ENCODE measurements at regions not wholly inside any gene's neighbourhood (a gene's known extent, or its start where the extent isn't known, plus 50 kb on each side); places are given as distances from the start of the nearest gene placed in this dataset.

- TF ChIP-seq, protein P1, sequence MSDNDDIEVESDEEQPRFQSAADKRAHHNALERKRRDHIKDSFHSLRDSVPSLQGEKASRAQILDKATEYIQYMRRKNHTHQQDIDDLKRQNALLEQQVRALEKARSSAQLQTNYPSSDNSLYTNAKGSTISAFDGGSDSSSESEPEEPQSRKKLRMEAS (IDR thresholded peaks at IDR 0.05) = no peak
- no peak for TF ChIP-seq TCF12 (IDR thresholded peaks at IDR 0.05; ENCODE audit: low read depth)
- TF ChIP-seq ZBTB7A (IDR thresholded peaks at IDR 0.05; ENCODE audit: low read depth) = no peak
- TF ChIP-seq TAF1 (IDR thresholded peaks at IDR 0.05; ENCODE audit: low read depth) = no peak
- no peak for TF ChIP-seq NFIC (IDR thresholded peaks at IDR 0.05)
- no peak for TF ChIP-seq EGR1 (IDR thresholded peaks at IDR 0.05)
- no peak for TF ChIP-seq EP300 (IDR thresholded peaks at IDR 0.05; ENCODE audit: borderline replicate concordance)
- TF ChIP-seq CREB1 (IDR thresholded peaks at IDR 0.05; ENCODE audit: low read depth) = no peak
These were observed 166.0 kb upstream of the COL8A1 start for GRCh38 chr3:99472385-99472784.

DNA sequence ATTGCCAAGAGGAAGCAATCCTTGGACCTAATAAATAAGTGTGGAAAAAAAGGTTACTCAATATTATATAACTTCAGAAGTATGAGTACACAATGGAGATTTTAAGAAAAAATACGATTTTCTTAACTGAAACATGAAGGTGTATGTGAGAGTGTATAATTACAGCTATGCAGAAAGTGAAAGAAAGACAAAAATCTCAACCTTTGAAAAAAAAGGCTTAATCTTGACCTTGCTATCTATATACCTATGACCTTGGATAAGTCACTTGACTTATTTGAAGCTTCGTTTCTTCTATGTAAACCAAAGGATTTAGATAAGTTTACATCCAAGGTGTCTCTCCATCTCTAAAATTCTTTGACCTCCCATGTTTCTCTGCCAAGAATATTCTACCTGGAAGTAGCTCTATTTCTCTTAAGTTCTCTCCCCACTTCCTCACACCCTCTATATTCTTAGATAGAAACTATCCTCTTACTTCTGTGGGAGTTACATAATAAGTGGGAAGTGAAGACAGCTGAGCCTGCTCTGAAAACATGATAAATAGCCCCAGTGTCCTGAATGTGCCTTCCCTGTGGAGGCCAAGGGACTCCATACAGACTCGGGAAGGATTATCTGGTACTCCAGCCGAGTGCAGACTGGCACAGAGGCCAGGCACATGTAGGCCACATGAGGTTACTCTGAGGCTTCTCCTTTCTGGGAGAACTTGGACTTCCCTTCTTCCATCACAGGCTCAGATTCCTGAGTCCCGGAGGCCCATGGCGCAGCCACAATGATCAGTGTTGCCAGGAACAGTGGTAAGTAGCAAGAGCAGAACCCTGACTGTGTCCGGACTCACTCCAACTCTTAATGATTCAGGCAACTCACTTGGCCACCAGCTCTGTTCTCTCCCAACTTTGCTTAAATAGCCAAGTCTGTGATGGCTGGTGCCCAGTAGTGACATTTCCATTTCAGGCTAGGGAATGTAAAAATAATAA, 166.8 kb upstream of the COL8A1 start:
- TF ChIP-seq EGR1 (IDR thresholded peaks at IDR 0.05) (no peak), ZBTB7A (IDR thresholded peaks at IDR 0.05; ENCODE audit: low read depth) (no peak), EP300 (IDR thresholded peaks at IDR 0.05; ENCODE audit: borderline replicate concordance) (no peak), CEBPB (IDR thresholded peaks at IDR 0.05) (no peak), TAF1 (IDR thresholded peaks at IDR 0.05; ENCODE audit: low read depth) (no peak), REST (IDR thresholded peaks at IDR 0.05; ENCODE audit: low read depth) (no peak), NFIC (IDR thresholded peaks at IDR 0.05) (no peak), TCF12 (IDR thresholded peaks at IDR 0.05; ENCODE audit: low read depth) (no peak)
- TF ChIP-seq, protein P2, sequence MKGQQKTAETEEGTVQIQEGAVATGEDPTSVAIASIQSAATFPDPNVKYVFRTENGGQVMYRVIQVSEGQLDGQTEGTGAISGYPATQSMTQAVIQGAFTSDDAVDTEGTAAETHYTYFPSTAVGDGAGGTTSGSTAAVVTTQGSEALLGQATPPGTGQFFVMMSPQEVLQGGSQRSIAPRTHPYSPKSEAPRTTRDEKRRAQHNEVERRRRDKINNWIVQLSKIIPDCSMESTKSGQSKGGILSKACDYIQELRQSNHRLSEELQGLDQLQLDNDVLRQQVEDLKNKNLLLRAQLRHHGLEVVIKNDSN (IDR thresholded peaks at IDR 0.05) = no peak

DNA sequence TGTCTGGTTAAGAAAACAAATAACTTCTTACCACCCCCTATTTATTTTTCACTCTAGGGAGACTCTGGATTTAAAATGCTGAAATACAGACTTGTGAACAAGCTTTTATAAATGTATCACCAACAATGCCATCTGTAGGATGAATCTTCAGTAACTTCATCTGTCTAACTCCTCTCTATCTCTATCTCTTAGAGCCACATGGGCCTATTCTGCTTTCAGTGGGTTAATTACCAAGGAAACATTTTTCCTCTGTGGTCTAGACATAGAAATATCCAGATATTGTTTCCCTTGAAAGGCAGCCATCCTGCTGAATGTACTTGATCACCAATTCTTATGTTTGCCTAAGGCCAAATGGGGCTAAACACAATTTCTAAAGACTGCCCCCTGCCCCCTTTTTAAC, 167.6 kb upstream of the COL8A1 start:
- TF ChIP-seq EGR1 (IDR thresholded peaks at IDR 0.05) (no peak), FOXM1 (IDR thresholded peaks at IDR 0.05; ENCODE audit: borderline replicate concordance, low read depth) (no peak), TEAD4 (IDR thresholded peaks at IDR 0.05) (no peak), ZBTB7A (IDR thresholded peaks at IDR 0.05; ENCODE audit: low read depth) (no peak), TAF1 (IDR thresholded peaks at IDR 0.05; ENCODE audit: low read depth) (no peak), REST (IDR thresholded peaks at IDR 0.05; ENCODE audit: low read depth) (no peak), CREB1 (IDR thresholded peaks at IDR 0.05; ENCODE audit: low read depth) (no peak), YY1 (IDR thresholded peaks at IDR 0.05; ENCODE audit: low read depth) (no peak), RAD21 (IDR thresholded peaks at IDR 0.05; ENCODE audit: low read depth) (no peak), EP300 (IDR thresholded peaks at IDR 0.05; ENCODE audit: borderline replicate concordance) (no peak), NFIC (IDR thresholded peaks at IDR 0.05) (no peak)
- TF ChIP-seq, protein P2 (IDR thresholded peaks at IDR 0.05) = no peak

DNA sequence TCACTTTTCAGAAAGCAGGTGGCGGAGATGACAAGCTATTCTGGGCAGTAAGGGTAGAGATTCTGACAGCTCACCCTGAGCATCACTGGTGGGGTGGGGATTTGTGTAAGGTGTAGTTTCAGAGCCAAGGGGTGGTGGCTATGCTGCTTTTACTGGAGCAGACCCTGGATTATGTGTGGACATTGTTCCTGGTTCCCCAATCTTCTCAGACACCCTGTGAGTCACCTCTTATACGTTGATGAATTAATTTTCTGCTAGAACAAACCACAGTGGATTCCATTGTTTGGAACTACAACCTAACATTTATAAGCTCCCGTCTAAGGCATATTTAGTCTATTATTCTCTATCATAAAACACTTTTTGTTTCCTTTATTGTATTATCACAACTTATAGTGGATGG, 169.5 kb upstream of the COL8A1 start:
- no peak for TF ChIP-seq YY1 (IDR thresholded peaks at IDR 0.05; ENCODE audit: low read depth)

DNA sequence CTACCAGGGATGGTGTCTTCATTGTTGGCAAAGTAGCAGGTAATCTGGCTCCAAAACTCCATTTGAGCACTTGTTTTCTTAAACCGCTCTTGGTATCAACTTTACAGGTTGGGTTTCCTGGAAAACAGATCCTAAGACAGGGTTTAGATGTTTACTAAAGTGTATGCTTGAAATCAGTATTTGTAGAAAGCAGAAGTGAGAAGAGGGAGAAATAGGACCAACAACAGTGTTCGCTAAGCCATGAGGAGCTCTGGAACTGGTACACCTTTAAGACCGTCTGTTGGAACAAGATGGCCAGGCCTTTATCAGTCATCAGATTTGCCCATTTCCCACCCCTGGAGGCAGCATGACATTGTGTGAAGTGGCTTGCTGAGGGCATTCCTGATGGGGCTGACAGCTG, 171.0 kb upstream of the COL8A1 start:
- TF ChIP-seq CEBPB (IDR thresholded peaks at IDR 0.05) (no peak), NFIC (IDR thresholded peaks at IDR 0.05) (no peak), ZBTB7A (IDR thresholded peaks at IDR 0.05; ENCODE audit: low read depth) (no peak), FOXM1 (IDR thresholded peaks at IDR 0.05; ENCODE audit: borderline replicate concordance, low read depth) (no peak), TEAD4 (IDR thresholded peaks at IDR 0.05) (no peak), RAD21 (IDR thresholded peaks at IDR 0.05; ENCODE audit: low read depth) (no peak), EP300 (IDR thresholded peaks at IDR 0.05; ENCODE audit: borderline replicate concordance) (no peak), TCF12 (IDR thresholded peaks at IDR 0.05; ENCODE audit: low read depth) (no peak), TAF1 (IDR thresholded peaks at IDR 0.05; ENCODE audit: low read depth) (no peak), YY1 (IDR thresholded peaks at IDR 0.05; ENCODE audit: low read depth) (no peak), CREB1 (IDR thresholded peaks at IDR 0.05; ENCODE audit: low read depth) (no peak), EGR1 (IDR thresholded peaks at IDR 0.05) (no peak), REST (IDR thresholded peaks at IDR 0.05; ENCODE audit: low read depth) (no peak)
- TF ChIP-seq, protein P1 (IDR thresholded peaks at IDR 0.05) = no peak
- TF ChIP-seq, protein P2 (IDR thresholded peaks at IDR 0.05) = no peak

Measured in Ishikawa (cell line).